Fibroblast of lung (primary cell): ENCODE measurements at regions not wholly inside any gene's neighbourhood (a gene's known extent, or its start where the extent isn't known, plus 50 kb on each side); places are given as distances from the start of the nearest gene placed in this dataset.

Source experiments
- DNase-seq, 2 donors: peaks; one replicate each; pipeline versions ENCODE4 v3.0.0 to v3.0.0-alpha.2; 2010; ENCODE audit warnings: low read depth in 2 of 2
- H2AFZ ChIP-seq: 2 replicates; pipeline ENCODE4 v1.5.1; 2012; ENCODE audit warnings: low read length, control low read depth, inconsistent platforms
- H3K27ac ChIP-seq: 2 replicates; pipeline ENCODE4 v1.5.1; 2011; ENCODE audit warnings: low read length, control low read depth; ENCODE audit not compliant: insufficient read depth
- H3K27me3 ChIP-seq: 2 replicates; pipeline ENCODE4 v1.5.1; 2011; ENCODE audit warnings: mild to moderate bottlenecking, low read length; ENCODE audit not compliant: control insufficient read depth, insufficient read depth
- H3K36me3 ChIP-seq: 2 replicates; pipeline ENCODE4 v1.5.1; 2011; ENCODE audit warnings: low read length; ENCODE audit not compliant: control insufficient read depth, insufficient read depth
- H3K4me1 ChIP-seq: 2 replicates; pipeline ENCODE4 v1.5.1; 2011; ENCODE audit warnings: low read length; ENCODE audit not compliant: control insufficient read depth, insufficient read depth; ENCODE audit errors: extremely low read depth
- H3K4me2 ChIP-seq: 2 replicates; pipeline ENCODE4 v1.5.1; 2011; ENCODE audit warnings: low read length, control low read depth; ENCODE audit not compliant: insufficient read depth; ENCODE audit errors: extremely low read depth
- H3K4me3 ChIP-seq, 4 experiments: fragments of 200-600 bp in 1 of 4; sonication (generic) in 1 of 4; replicated peaks in 1 of 4; 2 replicates each; pipeline ENCODE4 v1.5.1; 2011 to 2016; ENCODE audit warnings: low read length in 4 of 4, low read depth in 3 of 4, mild to moderate bottlenecking in 3 of 4, control low read depth in 2 of 4, inconsistent platforms in 1 of 4, mixed read lengths in 1 of 4; ENCODE audit not compliant: insufficient read depth in 1 of 4; ENCODE audit errors: control extremely low read depth in 1 of 4
- H3K79me2 ChIP-seq: 2 replicates; pipeline ENCODE4 v1.5.1; 2012; ENCODE audit warnings: mild to moderate bottlenecking, low read length, inconsistent platforms; ENCODE audit not compliant: control insufficient read depth, insufficient read depth
- H3K9ac ChIP-seq: 2 replicates; pipeline ENCODE4 v1.5.1; 2011; ENCODE audit warnings: mild to moderate bottlenecking, low read length, control low read depth; ENCODE audit not compliant: insufficient read depth
- H3K9me3 ChIP-seq: 2 replicates; pipeline ENCODE4 v1.5.1; 2012; ENCODE audit warnings: low read depth, low read length; ENCODE audit not compliant: control insufficient read depth, insufficient read depth
- H4K20me1 ChIP-seq: 2 replicates; pipeline ENCODE4 v1.5.1; 2011; ENCODE audit warnings: low read length; ENCODE audit not compliant: control insufficient read depth, insufficient read depth; ENCODE audit errors: extremely low read depth
- EZH2 ChIP-seq: IDR thresholded peaks from 2 replicates; pipeline ENCODE4 v1.5.1; 2012; ENCODE audit warnings: low read length, control low read depth, mild to moderate bottlenecking; ENCODE audit errors: missing control alignments
- TF ChIP-seq, protein P1 (sequence below), 2 donors: IDR thresholded peaks in 1 of 2; conservative IDR thresholded peaks in 1 of 2; 1 replicate in 1 of 2; 2 replicates in 1 of 2; pipeline ENCODE4 v1.5.1; 2011 to 2012; ENCODE audit warnings: low read length in 2 of 2, control low read depth in 1 of 2, inconsistent platforms in 1 of 2, low read depth in 1 of 2, mild to moderate bottlenecking in 1 of 2

DNA sequence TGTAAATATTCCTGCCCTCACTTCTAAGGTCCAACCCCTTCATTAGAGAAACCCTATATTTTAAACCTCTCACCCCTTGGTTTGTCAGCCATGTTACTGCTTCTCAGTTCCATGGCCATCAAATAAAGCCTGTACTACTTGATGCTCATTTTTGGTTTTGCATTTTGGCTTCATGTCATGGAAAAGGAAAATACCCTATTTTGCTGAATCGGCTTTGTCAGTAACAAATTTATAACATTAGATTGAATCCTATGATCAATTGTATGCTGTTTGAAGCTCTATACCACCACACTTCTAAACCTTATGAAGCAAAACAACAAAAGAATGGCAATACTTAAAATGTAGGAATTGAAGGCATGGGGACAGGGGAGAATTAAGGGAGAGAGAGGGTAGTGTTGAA, 333.1 kb downstream of the ETV1 start:
- no peak overlapping the region for H3K9ac ChIP-seq
- H4K20me1 ChIP-seq = no peaks in the 10 kb centered on the region
- H3K4me2 ChIP-seq = no peak overlapping the region
- H3K27me3 ChIP-seq = no peaks in the 10 kb centered on the region
- no peaks in the 10 kb centered on the region for H3K36me3 ChIP-seq
- no peak overlapping the region for H2AFZ ChIP-seq
- no peaks in the 10 kb centered on the region for H3K4me1 ChIP-seq
- no peak overlapping the region for H3K4me3 ChIP-seq
- H3K79me2 ChIP-seq = no peaks in the 10 kb centered on the region
- DNase-seq = no peak
- no peaks in the 10 kb centered on the region for H3K9me3 ChIP-seq
- no peak overlapping the region for H3K27ac ChIP-seq
- no peak for TF ChIP-seq EZH2
- TF ChIP-seq, protein P1, sequence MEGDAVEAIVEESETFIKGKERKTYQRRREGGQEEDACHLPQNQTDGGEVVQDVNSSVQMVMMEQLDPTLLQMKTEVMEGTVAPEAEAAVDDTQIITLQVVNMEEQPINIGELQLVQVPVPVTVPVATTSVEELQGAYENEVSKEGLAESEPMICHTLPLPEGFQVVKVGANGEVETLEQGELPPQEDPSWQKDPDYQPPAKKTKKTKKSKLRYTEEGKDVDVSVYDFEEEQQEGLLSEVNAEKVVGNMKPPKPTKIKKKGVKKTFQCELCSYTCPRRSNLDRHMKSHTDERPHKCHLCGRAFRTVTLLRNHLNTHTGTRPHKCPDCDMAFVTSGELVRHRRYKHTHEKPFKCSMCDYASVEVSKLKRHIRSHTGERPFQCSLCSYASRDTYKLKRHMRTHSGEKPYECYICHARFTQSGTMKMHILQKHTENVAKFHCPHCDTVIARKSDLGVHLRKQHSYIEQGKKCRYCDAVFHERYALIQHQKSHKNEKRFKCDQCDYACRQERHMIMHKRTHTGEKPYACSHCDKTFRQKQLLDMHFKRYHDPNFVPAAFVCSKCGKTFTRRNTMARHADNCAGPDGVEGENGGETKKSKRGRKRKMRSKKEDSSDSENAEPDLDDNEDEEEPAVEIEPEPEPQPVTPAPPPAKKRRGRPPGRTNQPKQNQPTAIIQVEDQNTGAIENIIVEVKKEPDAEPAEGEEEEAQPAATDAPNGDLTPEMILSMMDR (conservative IDR thresholded peaks at IDR 0.05 in 1 of 2, IDR thresholded peaks at IDR 0.05 in 1 of 2; ENCODE audit: low read depth in 1 of 2, low read length in 2 of 2) = no peak

DNA sequence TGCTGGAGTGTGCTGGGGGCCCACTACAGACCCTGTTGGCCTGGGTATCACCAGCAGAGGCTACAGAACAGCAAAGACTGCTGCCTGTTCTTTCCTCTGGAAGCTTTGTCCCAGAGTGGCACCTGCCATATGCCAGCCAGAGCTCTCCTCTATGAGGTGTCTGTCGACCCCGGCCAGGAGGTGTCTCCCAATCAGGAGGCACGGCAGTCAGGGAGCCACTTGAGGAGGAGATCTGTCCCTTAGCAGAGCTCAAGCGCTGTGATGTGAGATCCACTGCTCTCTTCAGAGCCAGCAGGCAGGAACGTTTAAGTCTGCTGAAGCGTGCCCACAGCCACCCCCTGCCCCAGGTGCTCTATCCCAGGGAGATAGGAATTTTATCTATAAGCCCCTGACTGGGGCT, 316.2 kb downstream of the ETV1 start:
- Histone ChIP-seq H3K27me3 (no peaks in the 10 kb centered on the region), H3K4me2 (no peak overlapping the region), H3K36me3 (no peaks in the 10 kb centered on the region), H3K27ac (no peak overlapping the region), H2AFZ (no peak overlapping the region), H3K79me2 (no peaks in the 10 kb centered on the region), H3K4me1 (no peaks in the 10 kb centered on the region), H3K9me3 (no peaks in the 10 kb centered on the region), H4K20me1 (no peaks in the 10 kb centered on the region), H3K4me3 (no peak overlapping the region), H3K9ac (no peak overlapping the region)
- no peak for TF ChIP-seq EZH2
- TF ChIP-seq, protein P1 (conservative IDR thresholded peaks at IDR 0.05 in 1 of 2, IDR thresholded peaks at IDR 0.05 in 1 of 2; ENCODE audit: low read depth in 1 of 2, low read length in 2 of 2) = no peak
- DNase-seq = no peak

DNA sequence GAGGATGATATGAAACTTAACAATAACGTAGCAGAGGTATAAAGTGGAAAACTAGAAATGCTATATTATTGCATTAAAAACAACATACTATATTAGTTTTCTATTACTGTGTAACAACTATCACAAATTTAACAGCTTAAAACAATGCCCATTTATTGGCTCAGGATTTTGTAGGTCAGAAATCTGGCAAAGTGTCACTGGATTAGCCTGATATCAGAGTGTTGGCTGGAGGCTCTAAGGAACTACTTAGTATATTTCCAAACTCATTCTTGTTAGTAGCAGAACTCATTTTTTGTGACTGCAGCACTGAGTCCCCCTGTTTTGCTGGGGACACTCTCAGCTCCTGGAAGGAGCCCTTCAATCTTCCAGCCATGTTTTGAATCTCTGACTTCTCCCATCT, 306.8 kb downstream of the ETV1 start:
- no peak for DNase-seq
- TF ChIP-seq, protein P1 (conservative IDR thresholded peaks at IDR 0.05 in 1 of 2, IDR thresholded peaks at IDR 0.05 in 1 of 2; ENCODE audit: low read depth in 1 of 2, low read length in 2 of 2) = no peak

More for the DNA sequence above, 306.8 kb downstream of the ETV1 start:
- H3K4me1 ChIP-seq = no peaks in the 10 kb centered on the region
- H2AFZ ChIP-seq = no peak overlapping the region
- H3K4me3 ChIP-seq = no peak overlapping the region
- H3K36me3 ChIP-seq = no peaks in the 10 kb centered on the region
- no peak overlapping the region for H3K27ac ChIP-seq
- no peak overlapping the region for H3K9ac ChIP-seq
- H3K79me2 ChIP-seq = no peaks in the 10 kb centered on the region
- H4K20me1 ChIP-seq = no peaks in the 10 kb centered on the region
- H3K4me2 ChIP-seq = no peak overlapping the region
- no peaks in the 10 kb centered on the region for H3K27me3 ChIP-seq
- H3K9me3 ChIP-seq = no peaks in the 10 kb centered on the region
